ENCODE measurements at regions not wholly inside any gene's neighbourhood (a gene's known extent, or its start where the extent isn't known, plus 50 kb on each side); places are given as distances from the start of the nearest gene placed in this dataset.

GRCh38 chr5:107325866-107326265, 344.9 kb downstream of the EFNA5 start:
- DNase-seq = no peak

GRCh38 chr5:107324809-107325208, 345.9 kb downstream of the EFNA5 start:
- DNase-seq = no peak

- DNase-seq = no peak
Measured at GRCh38 chr5:107324071-107324470, 346.7 kb downstream of the EFNA5 start.

- DNase-seq = no peak
Measured at GRCh38 chr5:107323536-107323935, 347.2 kb downstream of the EFNA5 start.

- DNase-seq = no peak
Measured at GRCh38 chr5:107322936-107323335, 347.8 kb downstream of the EFNA5 start.

- no peak for DNase-seq
Measured at GRCh38 chr5:107321906-107322305, 348.8 kb downstream of the EFNA5 start.

- DNase-seq = no peak
Measured at GRCh38 chr5:107320846-107321245, 349.9 kb downstream of the EFNA5 start.

GRCh38 chr5:107320376-107320775, 350.4 kb downstream of the EFNA5 start:
- no peak for DNase-seq

- DNase-seq = no peak
Measured at GRCh38 chr5:107319901-107320300, 350.8 kb downstream of the EFNA5 start.

- no peak for DNase-seq
Measured at GRCh38 chr5:107314330-107314729, 356.4 kb downstream of the EFNA5 start.

- no peak for DNase-seq
Measured at GRCh38 chr5:107313921-107314320, 356.8 kb downstream of the EFNA5 start.

- no peak for DNase-seq
Measured at GRCh38 chr5:107313098-107313497, 357.6 kb downstream of the EFNA5 start.

- no peak for DNase-seq
Measured at GRCh38 chr5:107310181-107310580, 360.6 kb downstream of the EFNA5 start.

- no peak for DNase-seq
Measured at GRCh38 chr5:107306594-107306993, 364.1 kb downstream of the EFNA5 start.

- DNase-seq = no peak
Measured at GRCh38 chr5:107306002-107306401, 364.7 kb downstream of the EFNA5 start.

- no peak for DNase-seq
Measured at GRCh38 chr5:107304684-107305083, 366.1 kb downstream of the EFNA5 start.

- DNase-seq = no peak
Measured at GRCh38 chr5:107303171-107303968, 367.4 kb downstream of the EFNA5 start.

- DNase-seq = no peak
Measured at GRCh38 chr5:107302441-107302840, 368.3 kb downstream of the EFNA5 start.

GRCh38 chr5:107301999-107302398, 368.7 kb downstream of the EFNA5 start:
- no peak for DNase-seq

- no peak for DNase-seq
Measured at GRCh38 chr5:107300721-107301327, 369.9 kb downstream of the EFNA5 start.

GRCh38 chr5:107296572-107296971, 374.2 kb downstream of the EFNA5 start:
- no peak for DNase-seq

- DNase-seq = no peak
Measured at GRCh38 chr5:107295914-107296313, 374.8 kb downstream of the EFNA5 start.

GRCh38 chr5:107294669-107295068, 376.1 kb downstream of the EFNA5 start:
- DNase-seq = no peak

- no peak for DNase-seq
Measured at GRCh38 chr5:107294211-107294550, 376.6 kb downstream of the EFNA5 start.

Measured in stimulated activated CD4-positive, alpha-beta T cell treated with anti-CD3 and anti-CD28 coated beads, Interleukin-2, amount 100 ng/mL, for 24 hours (primary cell).